ENCODE measurements at regions not wholly inside any gene's neighbourhood (a gene's known extent, or its start where the extent isn't known, plus 50 kb on each side); places are given as distances from the start of the nearest gene placed in this dataset.

DNA sequence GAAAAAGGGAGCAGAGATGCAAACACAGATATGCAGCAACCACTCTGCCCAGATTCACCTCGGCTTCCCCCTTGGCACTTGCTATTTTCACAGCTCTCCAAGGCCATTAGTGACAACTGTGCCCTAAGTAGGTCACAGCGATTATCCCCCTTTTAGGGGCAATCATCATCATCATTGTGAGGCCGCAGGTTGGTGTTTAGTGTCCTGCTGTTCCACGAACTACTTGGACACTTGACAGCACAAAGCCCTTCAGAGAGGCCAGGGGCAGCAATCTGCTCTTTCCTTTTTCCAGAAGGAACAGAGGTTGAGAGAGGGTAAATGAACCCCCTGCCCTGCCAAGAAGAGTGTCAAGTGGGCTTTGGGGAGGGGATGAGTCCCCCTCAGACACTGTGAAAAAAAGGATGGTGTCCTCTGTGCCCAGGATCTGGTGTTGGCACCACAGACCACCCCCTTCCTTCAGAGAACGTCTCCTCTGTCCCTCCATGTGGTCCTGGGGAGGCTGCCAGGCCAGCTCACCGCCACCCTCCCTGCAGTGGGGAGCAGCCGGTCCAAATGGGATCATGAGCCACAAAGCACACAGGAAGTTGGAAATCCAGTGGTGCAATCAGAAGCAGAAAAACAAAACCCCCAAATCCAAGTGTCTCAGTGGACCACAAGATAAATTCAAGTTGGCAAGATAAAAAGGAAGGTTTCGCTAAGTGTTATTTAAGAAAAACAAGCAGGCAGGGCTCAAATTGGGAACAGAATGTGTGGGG lies 78.4 kb upstream of the MED9 start:
- peak; percentile 60 to 92 for DNase-seq (ENCODE audit: low spot score in 2 of 2)
- WGBS, 2 donors = 58 to 64% methylated on average over 8 of the region's 8 CpGs
- no peak overlapping the region for H3K4me3 ChIP-seq (ENCODE audit: low read depth, poor library complexity, severe bottlenecking)
- TF ChIP-seq, protein P1, sequence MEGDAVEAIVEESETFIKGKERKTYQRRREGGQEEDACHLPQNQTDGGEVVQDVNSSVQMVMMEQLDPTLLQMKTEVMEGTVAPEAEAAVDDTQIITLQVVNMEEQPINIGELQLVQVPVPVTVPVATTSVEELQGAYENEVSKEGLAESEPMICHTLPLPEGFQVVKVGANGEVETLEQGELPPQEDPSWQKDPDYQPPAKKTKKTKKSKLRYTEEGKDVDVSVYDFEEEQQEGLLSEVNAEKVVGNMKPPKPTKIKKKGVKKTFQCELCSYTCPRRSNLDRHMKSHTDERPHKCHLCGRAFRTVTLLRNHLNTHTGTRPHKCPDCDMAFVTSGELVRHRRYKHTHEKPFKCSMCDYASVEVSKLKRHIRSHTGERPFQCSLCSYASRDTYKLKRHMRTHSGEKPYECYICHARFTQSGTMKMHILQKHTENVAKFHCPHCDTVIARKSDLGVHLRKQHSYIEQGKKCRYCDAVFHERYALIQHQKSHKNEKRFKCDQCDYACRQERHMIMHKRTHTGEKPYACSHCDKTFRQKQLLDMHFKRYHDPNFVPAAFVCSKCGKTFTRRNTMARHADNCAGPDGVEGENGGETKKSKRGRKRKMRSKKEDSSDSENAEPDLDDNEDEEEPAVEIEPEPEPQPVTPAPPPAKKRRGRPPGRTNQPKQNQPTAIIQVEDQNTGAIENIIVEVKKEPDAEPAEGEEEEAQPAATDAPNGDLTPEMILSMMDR (IDR thresholded peaks at IDR 0.05) = no peak
- intact Hi-C loops (cut with DNase I; ENCODE audit: low total_unique reads) = no loop called here

DNA sequence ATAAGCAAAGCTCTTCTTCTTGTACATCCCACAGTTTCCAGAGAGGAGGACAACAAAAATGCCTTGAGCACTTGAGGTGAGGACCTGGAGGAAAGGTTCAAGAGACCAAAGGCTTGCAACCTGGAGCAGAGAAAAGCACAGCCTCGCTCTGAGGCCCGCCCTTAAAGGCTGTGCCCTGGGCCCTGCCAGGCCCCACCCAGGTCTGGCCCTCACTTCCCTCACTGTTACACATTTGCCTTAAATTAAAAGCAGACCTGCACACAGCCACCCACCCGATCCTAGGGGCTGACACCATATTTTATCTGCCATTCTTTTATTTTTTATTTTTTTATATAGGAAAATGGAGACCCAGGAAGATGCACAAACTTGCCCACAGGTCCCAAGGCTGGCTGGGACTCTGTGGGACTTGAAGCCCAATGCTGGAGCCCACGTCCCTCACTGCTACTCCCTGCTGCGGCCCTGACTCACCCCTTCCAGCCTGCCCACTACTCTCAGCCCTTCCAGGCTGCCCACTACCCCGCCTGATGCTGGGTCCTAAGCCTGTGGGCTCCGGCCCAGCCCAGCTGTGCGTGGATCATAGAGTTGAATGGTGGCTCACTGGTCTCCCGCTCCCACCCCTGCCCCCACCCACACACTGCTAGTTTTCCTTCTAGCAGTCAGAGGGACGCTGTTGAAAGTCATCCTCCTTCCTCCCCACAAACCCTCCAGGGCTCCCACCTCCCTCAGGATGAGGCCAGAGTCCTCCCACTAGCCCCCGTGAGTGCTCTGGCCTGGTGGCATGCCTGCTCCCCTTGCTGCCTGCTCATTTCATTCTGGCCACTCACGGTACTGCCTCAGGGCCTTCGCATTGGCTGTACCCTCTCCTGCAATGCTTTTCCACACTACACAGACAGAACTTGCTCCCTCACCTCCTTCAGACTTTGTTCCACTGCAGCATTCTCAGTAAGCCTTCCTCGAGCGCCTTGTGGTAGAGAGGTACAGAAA lies 77.6 kb upstream of the MED9 start:
- no peak for TF ChIP-seq POLR2A (IDR thresholded peaks at IDR 0.05)
- TF ChIP-seq, protein P1 (IDR thresholded peaks at IDR 0.05) = no peak
- H3K4me3 ChIP-seq (ENCODE audit: low read depth, poor library complexity, severe bottlenecking) = no peak overlapping the region
- no peak for DNase-seq (ENCODE audit: low spot score in 2 of 2)
- intact Hi-C loops (cut with DNase I; ENCODE audit: low total_unique reads) = no loop called here
- 69 to 71% methylated on average over 15 of the region's 15 CpGs for WGBS, 2 donors

DNA sequence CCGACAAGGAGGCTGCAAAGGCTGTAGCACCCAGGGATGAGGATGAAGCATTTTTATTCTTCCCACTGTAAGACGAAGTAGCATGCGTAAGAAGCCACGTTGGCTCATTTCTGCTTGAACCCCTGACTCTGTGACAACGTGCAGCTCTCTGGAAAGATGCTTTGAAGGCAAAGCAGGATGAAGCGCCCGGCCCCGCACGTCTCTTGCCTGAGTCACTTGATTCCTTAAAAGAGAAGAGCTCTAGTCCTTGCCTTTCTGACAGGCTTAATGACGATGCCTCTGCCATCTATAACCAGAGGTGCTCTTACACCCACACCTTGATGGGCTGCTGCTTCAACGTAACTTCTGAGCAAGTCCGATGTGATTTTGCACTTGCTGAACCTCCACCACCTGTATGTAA lies 76.7 kb upstream of the MED9 start:
- H3K4me3 ChIP-seq (ENCODE audit: low read depth, poor library complexity, severe bottlenecking) = no peak overlapping the region
- no peak for DNase-seq (ENCODE audit: low spot score in 2 of 2)
- WGBS, 2 donors = 87 to 91% methylated on average over 12 of the region's 12 CpGs
- TF ChIP-seq, protein P1 (IDR thresholded peaks at IDR 0.05) = no peak
- TF ChIP-seq POLR2A (IDR thresholded peaks at IDR 0.05) = no peak
- intact Hi-C loops (cut with DNase I; ENCODE audit: low total_unique reads) = no loop called here

DNA sequence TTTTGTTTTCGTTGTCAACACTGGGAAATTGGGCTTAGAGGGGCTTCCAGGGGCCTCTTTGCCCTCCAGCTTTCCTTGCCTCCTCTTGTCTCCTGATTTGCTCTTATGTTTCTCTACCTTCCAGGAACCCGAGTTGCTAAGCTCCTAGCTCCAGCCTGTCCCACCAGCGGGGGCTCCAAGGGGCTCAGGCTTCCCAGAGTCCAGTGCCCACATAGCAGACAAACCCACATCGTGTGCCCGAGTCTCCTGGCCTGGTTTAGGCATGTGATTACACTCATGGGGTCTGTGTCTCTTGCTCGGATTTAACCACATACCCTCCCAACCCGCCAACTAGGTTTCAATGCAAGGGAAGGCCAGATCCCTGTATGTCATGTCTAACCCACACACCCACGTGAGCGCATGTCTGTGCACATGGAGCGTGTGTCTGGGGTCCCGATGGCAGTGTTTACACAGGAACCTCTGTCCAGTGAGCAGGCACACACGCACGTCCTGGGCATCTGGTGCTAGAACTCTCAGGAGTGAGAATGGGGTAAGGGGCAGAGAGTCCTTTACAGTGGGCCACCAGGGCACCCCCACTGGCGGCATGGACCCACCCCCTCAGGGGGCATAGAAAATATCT lies 76.1 kb upstream of the MED9 start:
- 88% methylated on average over 14 of the region's 14 CpGs for WGBS, 2 donors
- no peak for DNase-seq (ENCODE audit: low spot score in 2 of 2)
- H3K4me3 ChIP-seq (ENCODE audit: low read depth, poor library complexity, severe bottlenecking) = no peak overlapping the region
- TF ChIP-seq POLR2A (IDR thresholded peaks at IDR 0.05) = no peak
- intact Hi-C loops (cut with DNase I; ENCODE audit: low total_unique reads) = no loop called here

DNA sequence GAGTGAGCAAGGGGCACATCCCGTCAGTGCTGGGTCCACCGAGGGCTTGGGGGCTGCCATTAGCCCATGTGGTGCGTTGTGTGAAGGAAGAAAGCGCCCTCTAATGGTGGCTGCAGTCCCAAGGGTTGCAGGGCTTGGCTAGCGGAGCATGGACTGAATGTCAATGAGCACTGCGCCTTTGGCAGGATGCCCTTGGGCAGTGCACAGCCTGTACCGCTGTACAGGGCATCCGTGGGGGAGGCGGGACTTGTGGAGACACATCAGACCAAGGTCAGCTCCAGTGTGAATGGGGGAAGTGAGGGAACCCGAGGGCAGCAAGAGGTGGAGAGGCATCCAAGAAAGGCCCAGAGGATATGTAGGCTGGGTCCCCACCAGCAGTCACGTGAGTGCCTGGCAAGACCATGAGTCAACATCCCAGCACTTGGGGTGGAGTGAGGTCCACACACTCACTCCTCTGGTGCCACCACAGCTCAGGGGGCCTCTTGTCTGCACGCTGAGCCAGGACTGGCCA lies 75.5 kb upstream of the MED9 start:
- WGBS, 2 donors = 71 to 85% methylated on average over 12 of the region's 12 CpGs
- no peak for DNase-seq (ENCODE audit: low spot score in 2 of 2)
- TF ChIP-seq, protein P1 (IDR thresholded peaks at IDR 0.05) = no peak
- TF ChIP-seq POLR2A (IDR thresholded peaks at IDR 0.05) = no peak
- H3K4me3 ChIP-seq (ENCODE audit: low read depth, poor library complexity, severe bottlenecking) = no peak overlapping the region
- intact Hi-C loops (cut with DNase I; ENCODE audit: low total_unique reads) = no loop called here

DNA sequence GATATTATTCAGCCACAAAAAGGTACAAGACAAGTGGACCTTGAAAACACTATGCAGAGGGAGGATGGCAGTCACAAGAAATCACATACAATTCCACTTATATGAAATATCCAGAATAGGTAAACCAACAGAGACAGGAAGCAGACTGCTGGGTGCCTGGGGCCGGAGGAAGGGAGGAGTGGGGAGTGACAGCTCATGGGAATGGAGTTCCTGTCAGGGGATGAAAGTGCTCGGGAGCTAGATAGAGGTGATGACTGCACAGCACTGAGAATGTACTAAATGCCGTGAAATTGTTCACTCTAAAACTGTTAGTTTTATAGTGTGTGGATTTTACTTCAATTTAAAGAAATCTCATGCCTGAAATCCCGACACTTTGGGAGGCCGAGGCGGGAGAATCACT lies 74.2 kb upstream of the MED9 start:
- intact Hi-C loops (cut with DNase I; ENCODE audit: low total_unique reads) = no loop called here
- TF ChIP-seq POLR2A (IDR thresholded peaks at IDR 0.05) = no peak
- TF ChIP-seq, protein P1 (IDR thresholded peaks at IDR 0.05) = no peak
- H3K4me3 ChIP-seq (ENCODE audit: low read depth, poor library complexity, severe bottlenecking) = no peak overlapping the region
- DNase-seq (ENCODE audit: low spot score in 2 of 2) = no peak
- WGBS, 2 donors = 82 to 86% methylated on average over 6 of the region's 6 CpGs

Data from lower leg skin (tissue), 4 donors.